ENCODE measurements at regions not wholly inside any gene's neighbourhood (a gene's known extent, or its start where the extent isn't known, plus 50 kb on each side); places are given as distances from the start of the nearest gene placed in this dataset.

- DNase-seq (ENCODE audit: low spot score): no peak
- no peak for ATAC-seq
- intact Hi-C loops (cut with DNase I): no loop called here
These were observed 249.2 kb upstream of the PRDM1 start for GRCh38 chr6:105836889-105837288.

DNA sequence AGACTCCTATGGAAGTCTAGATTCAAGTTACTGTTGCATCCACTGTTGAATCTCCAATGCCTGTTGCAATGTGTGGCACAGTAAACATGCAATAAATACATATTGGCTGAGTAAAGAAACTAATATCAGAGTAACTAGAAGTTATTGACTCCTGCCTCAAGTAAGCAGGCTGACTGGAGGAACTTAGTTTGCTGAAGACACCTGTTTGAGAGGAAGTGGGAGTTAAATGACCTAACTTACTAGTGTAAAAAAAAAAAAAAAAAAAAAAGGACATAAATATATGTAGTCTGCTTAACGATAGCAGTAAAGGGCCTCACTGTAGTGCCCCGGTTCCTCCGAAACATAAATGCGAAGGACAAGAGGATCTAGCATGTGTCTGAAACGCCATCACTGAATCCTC lies 249.8 kb upstream of the PRDM1 start:
- DNase-seq (ENCODE audit: low spot score) (no peak), ATAC-seq (no peak)
- intact Hi-C loops (cut with DNase I): no loop called here

- intact Hi-C loops (cut with DNase I): no loop called here
- ATAC-seq (peak; percentile 39), DNase-seq (ENCODE audit: low spot score) (no peak)
These were observed 250.8 kb upstream of the PRDM1 start for GRCh38 chr6:105835373-105835772.

GRCh38 chr6:105833959-105834947 lies 251.9 kb upstream of the PRDM1 start:
- DNase-seq (ENCODE audit: low spot score) (no peak), ATAC-seq (no peak)
- intact Hi-C loops (cut with DNase I): no loop called here

DNA sequence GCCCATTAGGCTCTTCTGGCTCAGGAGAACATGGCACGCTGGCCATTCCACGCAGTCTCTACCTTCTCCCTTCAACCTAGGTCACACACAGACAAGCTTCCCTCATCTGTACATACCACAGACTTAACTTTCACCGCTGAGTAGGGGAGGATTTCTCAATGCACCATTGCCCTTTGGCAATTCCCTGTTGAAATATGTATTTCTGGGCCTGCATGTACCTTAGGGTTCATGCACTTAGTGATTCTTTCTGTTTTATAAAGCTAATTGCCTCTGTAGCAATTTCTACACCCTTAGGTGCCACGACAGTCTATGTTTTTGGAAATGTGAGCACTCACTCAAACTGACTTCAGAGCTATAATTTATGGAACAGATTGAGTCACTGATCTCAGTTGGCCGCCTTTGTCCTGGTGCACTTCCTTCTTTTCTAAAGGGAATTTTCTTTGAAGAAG lies 253.8 kb upstream of the PRDM1 start:
- ATAC-seq (peak; percentile 62), DNase-seq (ENCODE audit: low spot score) (no peak)
- intact Hi-C loops (cut with DNase I): no loop called here

GRCh38 chr6:105831311-105832097 lies 254.6 kb upstream of the PRDM1 start:
- intact Hi-C loops (cut with DNase I): no loop called here
- ATAC-seq (no peak), DNase-seq (ENCODE audit: low spot score) (no peak)

DNA sequence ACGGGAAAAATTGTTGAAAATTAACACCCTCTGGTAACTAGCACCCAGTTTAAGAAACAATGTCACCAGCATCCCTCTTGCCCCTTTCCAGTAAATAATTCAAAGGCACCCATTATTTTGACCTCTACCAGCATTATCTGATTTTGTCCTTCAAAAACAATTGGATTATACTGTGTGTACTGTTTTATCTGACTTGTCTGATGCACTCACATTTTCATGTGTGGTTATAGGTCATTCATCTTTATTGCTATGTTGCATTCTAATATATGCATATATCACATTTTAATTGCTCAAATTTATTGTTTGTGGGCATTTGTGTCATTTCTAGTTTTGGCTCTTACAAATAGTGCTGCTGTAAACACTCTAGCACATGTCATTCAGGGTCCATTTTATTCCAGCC lies 260.9 kb upstream of the PRDM1 start:
- intact Hi-C loops (cut with DNase I): no loop called here
- DNase-seq (ENCODE audit: low spot score) (no peak), ATAC-seq (no peak)

GRCh38 chr6:105824732-105825131 lies 261.4 kb upstream of the PRDM1 start:
- no peak for DNase-seq (ENCODE audit: low spot score)
- intact Hi-C loops (cut with DNase I): no loop called here
- ATAC-seq: no peak

DNA sequence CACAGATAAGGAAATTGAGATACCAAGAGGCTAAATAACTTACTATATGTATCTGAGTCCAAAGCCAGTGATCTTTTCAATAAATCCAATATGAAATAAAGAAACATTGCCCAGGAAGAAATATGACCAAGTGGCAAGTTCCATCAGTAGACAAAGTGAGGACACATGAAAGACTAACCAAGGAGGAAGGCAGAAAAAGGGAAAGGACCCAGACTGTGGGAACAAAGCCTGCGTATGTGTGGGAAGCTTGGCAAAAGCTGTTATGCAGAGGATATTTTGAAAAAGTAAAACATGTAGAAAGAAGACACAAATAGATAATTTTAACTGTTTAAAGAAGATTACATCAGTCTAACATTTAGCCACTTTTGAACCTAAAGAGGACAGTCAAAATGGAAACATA lies 264.4 kb upstream of the PRDM1 start:
- ATAC-seq (no peak), DNase-seq (ENCODE audit: low spot score) (no peak)
- intact Hi-C loops (cut with DNase I): no loop called here

GRCh38 chr6:105821027-105821426 lies 265.1 kb upstream of the PRDM1 start:
- ATAC-seq: no peak
- intact Hi-C loops (cut with DNase I): no loop called here

GRCh38 chr6:105819745-105820144 lies 266.4 kb upstream of the PRDM1 start:
- ATAC-seq (peak; percentile 26), DNase-seq (ENCODE audit: low spot score) (no peak)
- intact Hi-C loops (cut with DNase I): no loop called here

More at GRCh38 chr6:105821027-105821426, 265.1 kb upstream of the PRDM1 start:
- no peak for DNase-seq (ENCODE audit: low spot score)

- ATAC-seq (no peak), DNase-seq (ENCODE audit: low spot score) (no peak)
- intact Hi-C loops (cut with DNase I): no loop called here
These were observed 267.6 kb upstream of the PRDM1 start for GRCh38 chr6:105818505-105818904.

DNA sequence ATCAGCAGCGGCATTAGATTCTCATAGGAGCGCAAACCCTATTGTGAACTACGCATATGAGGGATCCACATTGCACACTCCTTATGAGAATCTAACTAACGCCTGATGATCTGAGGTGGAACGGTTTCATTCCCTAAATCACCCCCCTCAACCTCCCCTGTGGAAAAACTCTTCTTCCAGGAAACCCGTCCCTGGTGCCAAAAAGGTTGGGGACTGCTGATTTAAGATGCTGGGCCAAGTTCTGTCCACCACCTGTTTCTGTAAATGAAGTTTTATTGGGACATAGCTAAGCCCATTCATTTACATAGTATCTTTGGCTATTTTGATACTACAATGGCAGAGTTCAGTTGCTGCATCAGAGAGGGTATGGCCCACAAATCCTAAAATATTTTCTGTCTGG lies 268.2 kb upstream of the PRDM1 start:
- no peak for DNase-seq (ENCODE audit: low spot score)
- ATAC-seq: no peak
- intact Hi-C loops (cut with DNase I): no loop called here

DNA sequence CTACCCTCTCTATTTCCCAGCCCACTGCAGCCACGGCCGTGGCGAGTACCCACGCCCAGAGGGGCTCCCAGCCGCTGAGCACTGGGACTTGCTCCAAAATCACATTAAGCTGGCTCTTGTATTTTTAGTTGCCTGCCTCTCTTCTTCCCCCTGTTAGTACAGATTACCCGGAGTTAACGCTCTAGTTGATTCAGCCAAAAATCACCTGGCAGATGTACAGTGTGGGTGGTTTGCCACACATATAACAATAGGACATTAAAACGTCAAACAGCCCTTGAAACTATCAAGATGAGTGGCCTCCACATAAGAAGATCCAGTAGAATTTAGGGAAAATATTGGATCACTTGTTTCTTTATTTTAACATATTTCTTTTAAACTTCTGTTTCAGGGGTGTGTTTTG lies 268.8 kb upstream of the PRDM1 start:
- ATAC-seq: no peak
- intact Hi-C loops (cut with DNase I): no loop called here
- DNase-seq (ENCODE audit: low spot score): no peak

DNA sequence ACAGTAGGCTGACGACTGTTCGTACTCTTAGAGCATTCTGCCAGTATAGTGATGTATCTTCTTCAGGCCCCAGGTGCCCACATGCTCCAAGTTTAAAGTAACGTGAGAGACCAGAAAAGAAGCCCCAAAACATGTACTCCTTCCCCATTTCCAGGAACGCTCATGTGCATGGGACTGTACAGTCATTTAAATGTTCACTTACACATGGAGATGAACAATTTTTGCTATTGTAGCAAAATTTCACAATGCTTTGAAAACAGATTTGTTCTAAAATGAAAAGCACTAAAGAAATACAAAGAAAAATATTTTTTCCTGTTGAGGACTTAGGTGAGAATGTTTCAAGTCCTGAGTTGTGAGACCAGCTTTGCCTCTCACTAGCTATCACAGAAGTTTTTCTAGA lies 269.3 kb upstream of the PRDM1 start:
- DNase-seq (ENCODE audit: low spot score) (no peak), ATAC-seq (no peak)
- intact Hi-C loops (cut with DNase I): no loop called here

GRCh38 chr6:105815661-105816555 lies 270.2 kb upstream of the PRDM1 start:
- intact Hi-C loops (cut with DNase I): no loop called here
- ATAC-seq (no peak), DNase-seq (ENCODE audit: low spot score) (no peak)

- intact Hi-C loops (cut with DNase I): no loop called here
- ATAC-seq (no peak), DNase-seq (ENCODE audit: low spot score) (no peak)
These were observed 271.2 kb upstream of the PRDM1 start for GRCh38 chr6:105814745-105815536.

GRCh38 chr6:105810922-105811482 lies 275.1 kb upstream of the PRDM1 start:
- DNase-seq (ENCODE audit: low spot score) (no peak), ATAC-seq (no peak)
- intact Hi-C loops (cut with DNase I): no loop called here
